SKM-1 treated with dmso at 0.1 percent for 144 hours (cell line): ENCODE measurements at regions not wholly inside any gene's neighbourhood (a gene's known extent, or its start where the extent isn't known, plus 50 kb on each side); places are given as distances from the start of the nearest gene placed in this dataset.
"Not testable (repeated sequence)": the region's sequence is repeated elsewhere in the genome, so short reads cannot be mapped to it uniquely, and the experiment has no call there.

Source experiments
- DNase-seq: peaks from one replicate; lab custom pipeline; 2025; ENCODE audit not compliant: unreplicated experiment; lab: John Stamatoyannopoulos, UW

DNA sequence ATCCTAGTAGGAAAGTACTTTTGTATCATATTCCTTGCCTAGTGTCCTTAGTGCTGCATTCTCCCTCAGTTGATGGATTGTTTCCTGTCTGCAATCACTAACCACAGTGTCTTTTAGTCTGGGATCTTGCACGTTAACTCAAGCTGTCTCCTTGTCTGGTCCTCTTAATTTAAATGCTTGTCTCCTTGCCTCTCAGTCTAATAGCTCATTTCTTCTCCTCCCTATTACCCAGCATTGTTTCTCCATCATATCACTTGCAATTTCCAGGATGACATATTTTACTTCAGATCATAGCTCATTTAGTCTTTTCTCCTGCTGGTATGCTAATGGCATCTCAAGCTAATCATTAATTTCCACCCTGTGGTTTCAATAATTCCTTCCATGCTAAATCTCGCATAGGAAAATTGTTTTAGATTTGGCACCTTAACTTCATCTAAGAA lies 2052.0 kb upstream of the C9orf72 start:
- DNase-seq = no peak

DNA sequence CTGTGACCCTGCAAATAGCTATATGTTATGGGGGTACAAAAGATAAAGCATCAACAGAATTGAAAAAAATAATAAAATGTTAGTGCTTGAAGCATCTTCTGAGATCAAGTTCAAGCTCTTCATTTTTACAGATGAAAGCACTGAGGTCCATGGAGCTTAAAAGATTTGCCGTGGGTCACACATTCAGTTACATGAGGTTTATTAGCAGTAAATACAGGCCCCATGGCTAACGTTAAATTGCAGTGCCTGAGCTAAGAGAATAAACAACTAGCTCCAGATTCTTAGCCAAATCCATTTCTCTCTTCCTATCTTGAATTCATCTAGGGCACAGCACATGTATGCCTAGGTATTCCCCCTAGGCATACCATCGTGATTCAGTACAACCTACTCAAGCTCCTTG lies 2052.7 kb upstream of the C9orf72 start:
- no peak for DNase-seq

DNA sequence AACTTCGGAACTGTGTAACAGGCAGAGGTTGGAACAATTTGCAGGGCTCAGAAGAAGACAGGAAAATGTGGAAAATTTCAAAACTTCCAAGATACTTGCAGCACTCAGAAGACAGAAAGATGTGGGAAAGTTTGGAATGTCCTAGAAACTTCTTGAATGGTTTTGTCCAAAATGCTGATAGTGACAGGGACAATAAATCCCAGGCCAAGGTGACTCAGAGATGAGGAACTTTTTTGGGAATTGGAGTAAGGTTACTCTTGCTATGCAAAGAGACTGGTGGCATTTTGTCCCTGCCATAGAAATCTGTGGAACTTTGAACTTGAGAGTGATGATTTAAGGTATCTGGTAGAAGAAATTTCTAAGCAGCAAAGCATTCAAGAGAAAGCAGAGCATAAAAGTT lies 2055.6 kb upstream of the C9orf72 start:
- DNase-seq = not testable (repeated sequence)

DNA sequence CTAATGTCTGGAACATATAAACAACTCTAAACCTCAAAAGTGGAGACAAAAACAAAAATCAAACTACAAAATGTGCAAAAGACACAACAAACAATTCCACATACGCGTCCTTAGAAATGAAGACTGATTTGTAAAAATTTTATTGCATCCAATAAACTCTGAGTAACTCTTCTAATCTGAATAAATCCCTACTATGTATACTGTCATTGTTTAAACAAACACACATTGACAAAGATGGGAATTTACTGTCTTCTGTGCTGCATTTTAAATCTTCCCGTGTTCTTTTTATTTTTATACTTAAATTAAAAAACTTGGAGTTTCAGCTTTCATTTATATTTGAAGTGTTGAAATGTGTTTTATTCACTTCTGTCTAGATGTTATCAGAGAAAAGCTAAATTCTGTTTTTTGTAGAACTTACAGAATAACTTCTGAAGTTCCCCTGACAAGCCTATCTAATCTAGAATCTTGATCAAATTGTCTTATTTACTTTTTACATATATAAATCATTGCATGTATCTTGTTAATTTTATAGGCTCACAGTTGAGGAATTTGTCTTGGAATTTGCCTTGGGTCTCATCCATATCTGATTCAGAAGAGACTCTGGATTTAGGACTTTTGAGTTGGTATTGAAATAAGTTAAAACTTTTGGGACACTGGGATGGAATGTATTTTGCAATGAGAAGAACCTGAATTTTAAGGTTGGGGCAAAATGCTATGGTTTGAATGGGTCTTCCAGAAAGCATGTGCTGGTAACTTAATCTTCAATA lies 2064.4 kb upstream of the C9orf72 start:
- no peak for DNase-seq

DNA sequence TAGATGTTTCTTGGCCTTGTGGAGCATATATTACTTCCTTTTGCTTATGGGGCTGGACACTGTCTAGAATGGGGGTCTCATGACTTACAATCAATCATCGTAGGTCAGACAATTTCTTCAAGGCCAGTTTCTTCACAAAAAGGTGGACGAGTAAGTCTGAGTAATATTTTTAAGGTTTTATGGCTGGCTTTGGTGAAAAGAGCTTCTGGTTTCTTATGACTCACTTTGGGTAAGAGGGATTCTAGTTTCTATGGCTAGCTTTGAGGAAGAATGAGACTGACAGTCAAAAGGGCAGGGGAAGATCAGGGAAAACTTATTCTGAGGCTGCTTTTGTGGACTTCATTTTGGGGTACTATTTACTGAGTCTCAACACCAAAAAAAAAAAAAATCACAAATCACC lies 2067.2 kb upstream of the C9orf72 start:
- no peak for DNase-seq

DNA sequence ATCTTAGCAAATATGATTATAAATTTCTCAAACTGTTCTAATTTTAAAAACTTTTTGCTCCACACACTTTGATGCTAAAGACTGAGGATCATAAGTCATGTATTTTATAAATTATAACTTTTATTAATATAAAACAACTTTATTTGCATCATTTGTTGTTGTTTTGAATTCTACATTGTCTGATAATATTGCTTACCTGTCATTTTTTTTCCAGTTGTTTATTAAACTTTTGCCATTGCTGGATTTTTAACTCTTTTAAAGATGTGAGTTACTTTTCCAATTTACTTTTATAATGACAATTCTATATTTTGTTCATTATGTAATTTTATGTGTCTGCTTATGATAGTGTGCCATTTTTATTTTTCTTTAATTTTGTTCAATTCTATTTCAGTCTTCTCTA lies 2071.2 kb upstream of the C9orf72 start:
- no peak for DNase-seq

DNA sequence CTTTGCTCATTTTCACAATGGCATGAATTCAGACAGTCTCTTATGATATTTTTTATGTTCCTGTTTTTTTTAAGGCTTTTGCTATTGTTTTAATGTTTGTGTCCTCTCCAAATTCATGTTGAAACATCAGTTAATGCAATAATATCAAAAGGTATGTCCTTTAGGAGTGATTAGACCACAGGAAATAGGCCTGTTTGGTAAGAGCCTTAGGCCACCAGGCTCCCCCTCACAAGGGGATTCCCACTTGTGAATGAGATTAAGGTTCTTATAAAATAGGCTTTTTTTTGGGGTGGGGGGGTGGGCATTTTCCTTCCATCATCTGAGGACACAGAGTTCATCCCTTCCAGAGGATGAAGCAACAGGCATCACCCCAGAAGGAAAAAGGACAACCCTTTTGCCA lies 2074.2 kb upstream of the C9orf72 start:
- DNase-seq = no peak

DNA sequence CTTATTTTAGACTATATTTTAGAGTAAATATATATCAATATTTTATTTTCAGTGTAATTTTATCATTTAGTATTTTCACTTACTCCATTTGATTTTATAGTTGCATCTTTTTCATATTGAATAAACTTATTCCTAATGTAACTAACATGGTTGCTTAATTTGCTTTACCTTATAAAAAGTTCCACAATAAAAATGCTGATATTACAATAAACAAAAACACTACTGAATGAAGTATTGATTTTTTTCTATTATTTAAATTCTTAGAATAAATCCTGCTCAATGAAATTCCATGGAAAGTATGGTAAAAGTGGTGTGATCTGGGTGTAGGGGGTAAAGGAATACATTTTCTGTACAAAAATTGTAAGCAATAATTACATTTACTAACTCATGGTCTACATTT lies 2074.9 kb upstream of the C9orf72 start:
- no peak for DNase-seq

DNA sequence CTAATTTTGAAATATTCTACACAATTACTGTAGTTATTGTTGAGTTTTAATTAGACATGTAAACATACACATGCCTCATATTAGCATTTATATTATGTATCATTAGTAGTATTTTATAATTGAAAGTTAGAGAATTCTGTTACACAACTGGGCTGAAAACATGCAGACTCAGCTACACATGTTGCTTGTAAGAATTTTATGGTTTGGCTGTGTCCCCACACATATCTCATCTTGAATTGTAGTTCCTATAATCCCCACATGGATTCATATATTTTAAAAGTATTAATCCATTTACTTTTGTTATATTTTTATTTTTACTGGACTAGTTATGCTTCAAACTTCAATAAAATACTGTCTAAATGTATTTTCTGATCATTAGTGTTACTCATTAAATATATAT lies 2075.3 kb upstream of the C9orf72 start:
- no peak for DNase-seq

DNA sequence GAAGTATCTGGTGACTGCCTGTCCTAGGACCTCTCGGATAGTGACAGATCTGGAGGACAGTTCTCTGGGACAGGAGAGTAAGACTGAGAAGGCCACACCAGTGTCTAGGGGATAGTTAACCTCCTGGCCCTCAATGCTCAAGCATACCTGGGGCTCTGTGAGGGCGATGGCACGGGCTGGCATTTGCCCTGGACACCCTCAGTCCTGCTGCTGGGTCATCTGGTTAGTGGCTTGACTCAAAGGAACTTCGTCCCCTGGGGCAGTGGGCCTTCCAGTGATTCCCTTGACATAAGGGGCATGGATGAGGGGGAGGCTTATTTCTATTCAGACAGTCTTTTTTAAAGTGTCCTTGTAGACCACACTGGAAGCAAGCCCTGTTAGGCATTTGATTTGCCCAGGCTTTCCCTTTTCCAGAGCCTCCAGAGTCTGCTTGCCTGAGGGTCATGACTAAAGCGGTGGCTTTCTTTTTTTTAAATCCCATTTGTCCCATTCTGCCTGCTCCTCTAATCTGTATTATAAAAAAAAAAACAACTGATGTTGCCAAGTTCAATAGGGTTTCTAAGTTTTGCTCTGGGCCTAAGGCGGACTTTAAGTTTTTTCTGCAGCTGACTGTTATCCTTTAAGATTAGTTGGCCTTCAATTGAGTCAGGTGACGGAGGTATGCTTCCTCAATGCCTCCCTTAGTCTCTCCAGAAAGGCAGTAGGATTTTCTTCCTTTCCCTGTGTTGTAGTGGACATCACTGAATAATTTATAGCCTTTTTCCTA lies 2083.5 kb upstream of the C9orf72 start:
- no peak for DNase-seq

DNA sequence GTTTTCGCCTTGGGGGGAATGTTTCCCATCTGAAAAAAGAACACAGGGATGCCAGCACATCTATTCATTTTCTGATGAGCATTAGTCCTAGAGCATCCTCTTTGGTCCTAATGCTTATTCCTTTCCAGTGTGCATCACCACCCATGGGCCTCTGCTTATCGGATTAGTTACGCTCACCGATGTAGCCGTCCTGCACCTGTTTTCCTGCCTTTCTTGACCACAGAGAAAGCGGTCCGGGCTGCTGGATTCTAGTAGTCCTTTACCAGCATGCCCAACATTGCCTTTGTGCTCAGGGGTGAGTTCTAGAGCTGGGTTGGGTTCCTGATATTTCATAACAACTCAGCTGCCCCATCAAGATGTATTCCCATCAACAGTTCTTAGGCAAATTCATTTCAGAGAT lies 2084.5 kb upstream of the C9orf72 start:
- no peak for DNase-seq

DNA sequence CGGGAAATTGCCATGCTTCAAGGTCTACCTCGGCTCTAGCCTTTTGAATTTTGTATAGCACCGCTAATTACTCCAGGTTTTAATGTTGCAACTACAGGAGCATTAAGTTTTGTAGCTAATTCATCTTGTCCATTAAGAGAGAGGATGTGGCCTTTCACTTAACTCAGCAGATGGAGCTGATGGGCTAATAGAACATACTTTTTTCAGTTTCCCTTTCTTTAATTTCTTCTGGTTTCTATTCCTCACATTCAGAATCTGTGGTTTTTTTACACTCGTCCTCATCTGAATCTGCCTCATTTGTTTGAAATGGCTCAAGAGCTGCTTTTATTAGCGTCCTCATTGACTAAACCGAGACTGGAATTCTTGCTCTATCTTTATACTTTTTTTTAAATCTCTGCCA lies 2085.7 kb upstream of the C9orf72 start:
- DNase-seq = no peak

DNA sequence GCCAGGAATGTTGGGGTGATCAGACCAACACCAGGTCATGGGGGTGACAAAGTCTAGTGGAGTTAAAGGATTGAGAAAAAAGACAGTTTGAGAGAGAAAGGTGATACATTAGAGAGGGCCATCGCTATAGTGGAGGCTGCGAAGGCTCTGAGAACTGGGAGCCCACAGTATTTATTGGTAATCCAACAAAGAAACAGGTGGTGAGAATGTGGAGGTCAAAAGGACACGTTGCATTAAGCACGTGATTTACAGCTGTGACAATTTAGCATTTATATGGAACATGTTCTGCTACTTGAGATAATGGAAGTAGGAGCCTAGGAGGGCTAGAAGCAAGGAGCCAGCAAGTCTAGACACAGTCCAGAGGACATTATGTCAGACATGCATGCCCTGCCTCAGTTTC lies 2086.5 kb upstream of the C9orf72 start:
- no peak for DNase-seq

DNA sequence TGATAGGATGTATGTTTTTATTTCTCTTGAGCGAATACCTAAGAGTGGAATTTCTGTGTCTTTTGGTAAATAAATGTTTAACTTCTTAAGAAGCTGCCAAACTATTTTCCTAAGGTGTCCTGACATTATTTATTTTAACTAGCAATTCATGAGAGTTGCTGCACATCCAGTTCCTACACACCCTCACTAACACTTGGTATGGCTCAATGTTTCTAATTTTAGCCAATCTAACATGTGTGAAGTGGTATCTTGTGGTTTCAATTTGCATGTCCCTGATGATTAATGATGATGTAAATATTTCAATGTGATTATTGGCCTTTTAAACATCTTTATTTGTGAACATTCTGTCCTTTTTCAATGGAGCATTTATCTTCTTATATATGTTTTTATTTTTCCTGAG lies 2095.5 kb upstream of the C9orf72 start:
- DNase-seq = no peak

DNA sequence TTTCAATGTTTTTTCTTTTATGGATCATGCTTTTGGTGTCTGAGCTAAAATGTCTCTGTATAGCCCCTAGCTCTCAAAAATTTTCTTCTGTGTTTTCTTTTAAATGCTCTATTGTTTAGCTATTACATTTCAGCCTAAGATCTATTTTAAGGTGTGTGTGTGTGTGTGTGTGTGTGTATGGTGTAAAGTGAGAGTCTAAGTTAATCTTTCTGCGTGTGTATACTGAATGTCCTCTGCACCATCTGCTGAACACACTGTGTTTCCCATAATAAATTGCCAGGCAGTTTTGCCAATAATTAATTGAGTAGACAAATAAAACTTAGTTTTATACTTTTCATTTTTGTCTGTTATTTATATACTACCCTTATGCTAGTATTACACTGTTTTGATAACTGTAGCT lies 2096.3 kb upstream of the C9orf72 start:
- DNase-seq = no peak

DNA sequence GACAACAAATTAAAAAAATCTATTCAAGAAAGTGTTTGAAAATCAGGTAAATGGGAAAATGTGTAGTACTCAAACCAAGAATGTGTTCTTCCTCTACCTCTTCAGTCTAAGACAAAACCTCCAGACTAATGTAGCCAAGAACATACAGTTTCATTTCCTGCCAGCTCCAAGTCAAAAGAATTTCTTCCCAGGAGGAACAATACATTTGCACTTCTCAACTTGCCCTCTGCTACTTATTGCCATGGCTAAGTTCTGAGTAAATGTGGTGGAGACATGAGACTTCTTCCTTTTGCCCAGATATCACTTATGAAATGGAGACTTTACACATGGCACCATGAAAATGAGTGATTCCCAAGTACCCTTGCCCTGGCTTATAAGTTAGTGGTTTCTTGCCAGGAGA lies 2112.2 kb upstream of the C9orf72 start:
- no peak for DNase-seq

DNA sequence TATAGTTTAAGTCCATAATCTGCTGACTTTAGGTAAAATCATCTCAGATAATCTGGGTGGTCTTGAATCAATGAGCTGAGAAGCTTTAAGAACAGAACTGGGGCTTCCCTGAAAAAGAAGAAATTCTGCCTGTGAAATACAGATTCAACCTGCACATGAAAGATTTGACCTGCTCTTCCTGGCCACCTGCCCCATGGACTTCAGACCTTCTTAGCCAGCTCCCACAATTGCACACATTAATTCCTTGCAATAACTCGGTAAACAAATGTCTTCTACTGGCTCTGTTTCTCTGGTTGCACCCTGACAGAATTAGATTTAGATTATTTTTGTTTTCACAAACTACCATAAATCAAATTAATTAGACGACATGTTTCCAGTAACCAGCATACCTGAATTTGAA lies 2117.9 kb upstream of the C9orf72 start:
- no peak for DNase-seq

DNA sequence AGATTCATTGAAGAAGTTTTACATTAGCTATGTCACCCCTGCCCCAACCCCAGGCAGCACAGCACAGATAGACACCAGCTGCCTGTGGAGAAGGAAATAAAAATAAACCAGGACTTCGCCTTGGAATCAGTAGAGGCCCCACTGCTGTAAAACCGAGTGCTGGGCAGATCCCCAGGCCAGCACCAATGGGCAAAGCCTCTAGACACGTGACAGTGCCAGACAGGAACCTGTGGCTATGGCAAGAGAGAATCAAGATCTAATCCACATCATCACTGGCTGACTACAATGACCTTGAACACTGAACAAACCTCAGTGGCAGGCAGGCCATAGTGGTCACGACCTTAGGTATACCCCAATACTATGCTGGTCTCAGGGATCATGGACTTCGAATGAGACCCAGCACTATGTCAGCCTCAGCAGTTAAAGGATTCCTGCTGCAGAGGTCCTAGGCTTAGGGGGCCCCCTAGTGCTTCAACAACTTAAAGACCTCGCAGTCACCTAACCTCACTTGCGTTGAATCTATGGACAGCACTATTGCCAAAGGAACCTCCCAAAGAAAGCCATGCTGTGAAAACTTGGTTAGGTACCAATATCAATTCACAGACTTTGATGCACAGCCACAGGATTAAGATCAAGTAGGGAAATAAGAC lies 2118.6 kb upstream of the C9orf72 start:
- peak; percentile 52 for DNase-seq

DNA sequence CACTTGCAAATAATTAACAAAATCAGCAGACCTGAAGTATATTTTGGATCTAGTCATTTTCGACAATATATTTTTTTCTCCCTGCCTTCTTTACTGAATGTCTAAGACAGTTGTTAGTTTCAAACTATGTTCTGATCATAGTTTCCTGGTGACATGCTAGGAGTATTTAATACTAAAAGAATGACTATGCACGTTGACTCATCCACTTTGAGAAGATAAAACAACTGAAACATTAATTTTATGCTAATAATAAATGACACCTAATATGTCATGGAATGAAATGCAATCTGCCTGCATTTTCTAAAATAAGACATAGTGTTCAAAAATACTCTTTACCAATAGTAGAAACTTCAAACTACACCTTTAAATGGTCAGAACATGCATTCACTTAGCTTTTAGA lies 2123.7 kb upstream of the C9orf72 start:
- DNase-seq = no peak

DNA sequence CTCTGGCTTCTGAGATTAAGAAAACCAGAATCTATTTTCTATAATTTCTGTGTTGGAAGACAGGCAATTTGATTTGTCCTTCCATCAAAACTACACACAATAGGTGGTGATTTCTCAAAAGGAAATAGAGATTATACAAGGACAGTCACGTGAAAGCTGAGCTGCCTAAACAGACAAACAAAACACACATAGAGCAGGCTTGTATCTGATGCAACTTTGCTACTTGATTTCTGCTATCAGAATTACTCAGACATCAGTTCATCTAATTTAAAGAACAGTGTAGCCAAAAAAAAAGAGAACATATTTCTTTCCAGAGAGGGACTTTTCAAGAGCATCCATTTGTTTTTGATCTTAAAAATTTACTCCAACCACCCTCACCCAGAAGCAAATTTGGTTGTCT lies 2128.3 kb upstream of the C9orf72 start:
- no peak for DNase-seq

DNA sequence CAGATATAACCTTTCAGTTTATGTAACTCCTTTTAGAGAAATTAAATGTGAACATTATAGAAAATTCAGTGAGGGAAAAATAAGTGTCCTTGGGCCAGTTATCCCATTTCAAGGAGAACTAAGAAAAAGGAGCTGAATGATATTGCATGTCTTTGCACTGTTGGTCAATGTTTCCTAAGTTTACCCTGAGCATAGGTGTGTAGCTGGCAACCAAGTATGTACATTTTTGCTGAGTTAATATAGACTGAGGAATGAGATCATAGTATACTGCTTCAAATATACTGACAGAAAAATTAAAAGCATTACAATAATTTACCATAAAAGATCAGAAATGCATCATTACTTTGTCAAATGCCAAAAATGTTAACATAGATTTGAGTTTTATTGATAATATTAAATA lies 2128.7 kb upstream of the C9orf72 start:
- DNase-seq = no peak

DNA sequence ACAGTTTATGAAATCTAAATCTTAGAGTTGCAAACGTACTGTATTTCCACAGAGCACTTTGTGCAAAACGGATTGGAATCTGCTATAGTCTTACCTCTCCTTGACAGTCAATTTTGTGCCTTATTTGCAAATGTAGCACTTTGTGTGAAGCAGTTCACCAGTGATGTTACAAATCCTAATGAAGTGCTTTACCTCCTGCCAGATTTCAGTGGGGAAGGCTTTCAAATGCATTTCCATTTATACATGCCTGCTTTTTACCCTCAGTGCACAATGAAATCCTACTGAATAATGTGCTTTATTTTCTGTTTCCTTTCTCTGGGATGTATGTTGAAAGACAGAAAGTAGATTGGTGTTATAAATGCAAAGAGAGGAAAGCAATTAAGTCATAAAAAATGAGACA lies 2141.6 kb upstream of the C9orf72 start:
- DNase-seq = no peak
